Rectal smooth muscle tissue (tissue), 1 donor: ENCODE measurements at regions not wholly inside any gene's neighbourhood (a gene's known extent, or its start where the extent isn't known, plus 50 kb on each side); places are given as distances from the start of the nearest gene placed in this dataset.

Source experiments
- H3K27ac ChIP-seq: one replicate; pipeline ENCODE4 v1.7.0; 2013; ENCODE audit warnings: low read depth, low read length, inconsistent platforms
- H3K27me3 ChIP-seq: one replicate; pipeline ENCODE4 v1.7.0; 2013; ENCODE audit warnings: low read length; ENCODE audit not compliant: control insufficient read depth, insufficient read depth
- H3K36me3 ChIP-seq: one replicate; pipeline ENCODE4 v1.7.0; 2013; ENCODE audit warnings: low read length; ENCODE audit not compliant: control insufficient read depth, insufficient read depth
- H3K4me1 ChIP-seq: one replicate; pipeline ENCODE4 v1.7.0; 2013; ENCODE audit warnings: low read length; ENCODE audit not compliant: control insufficient read depth, insufficient read depth
- H3K4me3 ChIP-seq: one replicate; pipeline ENCODE4 v1.7.0; 2013; ENCODE audit warnings: low read length
- H3K9ac ChIP-seq: one replicate; pipeline ENCODE4 v1.7.0; 2013; ENCODE audit warnings: low read length

GRCh38 chr12:22740656-22741355 is 115.8 kb downstream of the ETNK1 start:
- H3K27ac ChIP-seq: no peak overlapping the region
- no peaks in the 10 kb centered on the region for H3K27me3 ChIP-seq
- no peak overlapping the region for H3K9ac ChIP-seq
- H3K4me1 ChIP-seq: no peaks in the 10 kb centered on the region
- H3K4me3 ChIP-seq: no peak overlapping the region
- no peaks in the 10 kb centered on the region for H3K36me3 ChIP-seq

DNA sequence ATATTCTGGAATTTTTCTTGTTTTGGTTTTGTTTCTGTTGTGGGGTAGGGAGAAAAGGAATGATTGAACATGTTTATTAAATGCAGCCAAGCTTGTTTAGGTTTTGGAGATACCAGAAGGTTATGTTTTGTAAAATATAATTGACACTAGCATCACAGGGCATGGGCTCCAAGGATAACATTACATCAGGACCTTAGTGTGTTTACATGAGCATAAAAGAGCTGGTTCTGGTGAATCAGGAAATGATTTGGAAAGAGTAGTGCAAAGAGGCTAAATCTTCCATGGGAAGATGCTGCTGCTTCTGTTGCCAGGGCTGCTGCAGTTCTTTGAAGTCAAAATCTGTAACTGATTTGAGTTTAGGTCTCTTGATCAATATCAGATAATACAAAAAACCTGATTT is 118.7 kb downstream of the ETNK1 start:
- Histone ChIP-seq H3K4me3 (no peak overlapping the region), H3K27me3 (no peaks in the 10 kb centered on the region), H3K27ac (no peak overlapping the region)

GRCh38 chr12:22744197-22744596 is 119.2 kb downstream of the ETNK1 start:
- Histone ChIP-seq H3K9ac (no peak overlapping the region), H3K27ac (no peak overlapping the region), H3K36me3 (no peaks in the 10 kb centered on the region), H3K27me3 (no peaks in the 10 kb centered on the region), H3K4me3 (no peak overlapping the region), H3K4me1 (no peaks in the 10 kb centered on the region)

More for the DNA sequence above, 118.7 kb downstream of the ETNK1 start:
- no peaks in the 10 kb centered on the region for H3K36me3 ChIP-seq
- no peaks in the 10 kb centered on the region for H3K4me1 ChIP-seq
- no peak overlapping the region for H3K9ac ChIP-seq

- Histone ChIP-seq H3K36me3 (no peaks in the 10 kb centered on the region), H3K27ac (no peak overlapping the region), H3K4me3 (no peak overlapping the region), H3K9ac (no peak overlapping the region), H3K27me3 (no peaks in the 10 kb centered on the region), H3K4me1 (no peaks in the 10 kb centered on the region)
Measured at GRCh38 chr12:22746720-22747119, 121.7 kb downstream of the ETNK1 start.

- Histone ChIP-seq H3K4me1 (peaks cover 2% of the 10 kb centered on the region), H3K27me3 (no peaks in the 10 kb centered on the region), H3K4me3 (no peak overlapping the region), H3K9ac (no peak overlapping the region), H3K27ac (no peak overlapping the region), H3K36me3 (no peaks in the 10 kb centered on the region)
Measured at GRCh38 chr12:22755629-22756028, 130.7 kb downstream of the ETNK1 start.

- no peak overlapping the region for H3K9ac ChIP-seq
- H3K4me3 ChIP-seq: no peak overlapping the region
- no peaks in the 10 kb centered on the region for H3K27me3 ChIP-seq
- H3K27ac ChIP-seq: peak overlapping the region; percentile 60
- no peaks in the 10 kb centered on the region for H3K36me3 ChIP-seq
- H3K4me1 ChIP-seq: peaks cover 2% of the 10 kb centered on the region
Measured at GRCh38 chr12:22759769-22760674, 135.1 kb downstream of the ETNK1 start.

- no peak overlapping the region for H3K4me3 ChIP-seq
- peaks cover under 1% of the 10 kb centered on the region for H3K4me1 ChIP-seq
- H3K27ac ChIP-seq: no peak overlapping the region
- H3K9ac ChIP-seq: no peak overlapping the region
- no peaks in the 10 kb centered on the region for H3K36me3 ChIP-seq
- no peaks in the 10 kb centered on the region for H3K27me3 ChIP-seq
Measured at GRCh38 chr12:22765421-22766130, 140.6 kb downstream of the ETNK1 start.

DNA sequence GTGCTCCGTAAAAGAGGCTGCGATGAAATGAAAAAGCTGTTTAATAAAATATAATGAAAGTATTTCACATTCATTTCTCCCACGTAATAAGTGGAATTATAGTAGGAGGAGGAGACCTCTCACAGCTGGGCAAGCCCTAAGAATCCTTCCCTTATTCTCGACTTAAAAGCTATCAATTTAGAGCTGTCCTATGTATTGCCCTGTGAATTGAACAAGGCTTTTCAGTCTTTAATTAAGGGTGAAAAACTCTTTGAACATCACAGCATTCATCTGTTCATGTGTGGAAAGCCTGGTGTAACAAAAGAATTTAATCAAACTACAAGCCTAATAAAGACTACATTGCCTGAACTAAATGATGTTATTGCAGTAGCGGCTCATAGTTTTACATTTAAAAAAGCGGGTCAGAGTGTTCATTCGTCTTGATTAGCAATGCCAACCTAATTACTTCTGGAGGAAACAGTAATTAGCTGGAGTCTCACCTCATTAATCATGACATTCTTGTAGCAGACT is 142.0 kb downstream of the ETNK1 start:
- no peak overlapping the region for H3K27ac ChIP-seq
- H3K36me3 ChIP-seq: no peaks in the 10 kb centered on the region
- H3K27me3 ChIP-seq: no peaks in the 10 kb centered on the region
- H3K4me1 ChIP-seq: no peaks in the 10 kb centered on the region
- no peak overlapping the region for H3K4me3 ChIP-seq
- no peak overlapping the region for H3K9ac ChIP-seq

- no peaks in the 10 kb centered on the region for H3K27me3 ChIP-seq
- H3K4me1 ChIP-seq: no peaks in the 10 kb centered on the region
- H3K4me3 ChIP-seq: no peak overlapping the region
- H3K36me3 ChIP-seq: no peaks in the 10 kb centered on the region
- no peak overlapping the region for H3K9ac ChIP-seq
- H3K27ac ChIP-seq: no peak overlapping the region
Measured at GRCh38 chr12:22781339-22781738, 156.4 kb downstream of the ETNK1 start.

DNA sequence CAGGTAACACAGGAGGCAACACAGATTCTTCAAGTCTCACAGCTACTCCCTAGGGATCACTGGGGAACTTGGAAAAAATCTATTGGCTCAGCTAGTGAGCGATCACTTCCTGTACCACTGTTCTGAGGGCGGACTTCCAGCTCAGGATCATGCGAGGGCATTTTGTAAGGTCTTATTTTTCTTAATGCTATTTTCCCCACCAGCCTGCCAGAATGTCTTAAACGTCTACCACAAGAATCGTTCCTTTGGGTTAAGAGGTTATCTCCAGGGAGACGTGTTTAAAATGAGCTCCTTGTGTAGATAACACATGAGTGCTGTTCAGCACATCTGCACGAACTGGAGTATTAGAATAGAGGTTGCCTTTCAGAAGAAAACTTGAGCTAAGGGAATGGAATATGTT is 162.6 kb downstream of the ETNK1 start:
- H3K27ac ChIP-seq: no peak overlapping the region
- H3K9ac ChIP-seq: no peak overlapping the region
- H3K27me3 ChIP-seq: no peaks in the 10 kb centered on the region
- H3K4me1 ChIP-seq: no peaks in the 10 kb centered on the region
- H3K36me3 ChIP-seq: no peaks in the 10 kb centered on the region
- H3K4me3 ChIP-seq: no peak overlapping the region

- no peaks in the 10 kb centered on the region for H3K27me3 ChIP-seq
- H3K27ac ChIP-seq: no peak overlapping the region
- no peak overlapping the region for H3K9ac ChIP-seq
- no peak overlapping the region for H3K4me3 ChIP-seq
- no peaks in the 10 kb centered on the region for H3K36me3 ChIP-seq
- no peaks in the 10 kb centered on the region for H3K4me1 ChIP-seq
Measured at GRCh38 chr12:22788913-22789312, 163.9 kb downstream of the ETNK1 start.

DNA sequence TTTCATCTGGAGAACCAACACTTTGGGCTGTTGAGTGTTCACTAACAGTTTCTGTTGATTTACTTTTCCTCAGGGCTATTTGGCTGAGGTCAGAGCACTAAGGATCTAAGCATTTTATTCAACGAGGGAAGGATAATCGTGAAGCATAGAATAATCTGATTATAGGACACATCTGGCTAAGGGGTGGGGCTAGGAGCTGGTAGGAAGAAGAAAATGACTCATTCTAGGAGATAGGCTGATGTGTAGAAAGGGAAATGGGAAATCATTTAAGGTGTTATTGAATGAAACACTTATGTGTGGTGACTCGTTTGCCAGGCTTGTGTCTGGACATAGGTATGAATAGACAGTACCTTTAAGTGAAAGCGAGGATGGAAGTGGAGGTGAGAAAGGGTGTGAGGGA is 167.2 kb downstream of the ETNK1 start:
- Histone ChIP-seq H3K9ac (no peak overlapping the region), H3K4me3 (no peak overlapping the region), H3K27me3 (no peaks in the 10 kb centered on the region), H3K36me3 (no peaks in the 10 kb centered on the region), H3K27ac (no peak overlapping the region), H3K4me1 (no peaks in the 10 kb centered on the region)
